IMR-90 (cell line): ENCODE measurements at regions not wholly inside any gene's neighbourhood (a gene's known extent, or its start where the extent isn't known, plus 50 kb on each side); places are given as distances from the start of the nearest gene placed in this dataset.

Experiments used
- CEBPB ChIP-seq: IDR thresholded peaks from 2 replicates; pipeline ENCODE4 v1.6.1; 2012; ENCODE audit warnings: low read depth, low read length, improper control_type of control experiment
- CHD1 ChIP-seq: IDR thresholded peaks from 2 replicates; pipeline ENCODE4 v1.6.1; 2012; ENCODE audit warnings: low read depth, low read length, improper control_type of control experiment
- CTCF ChIP-seq: conservative IDR thresholded peaks from 2 replicates; pipeline ENCODE4 v1.5.1; 2012; ENCODE audit warnings: mild to moderate bottlenecking, low read depth, low read length, improper control_type of control experiment
- ELK1 ChIP-seq: fragments of 150-350 bp; IDR thresholded peaks from 2 replicates; pipeline ENCODE4 v1.6.1; 2016; ENCODE audit warnings: low read depth, mild to moderate bottlenecking, low read length, moderate library complexity, borderline replicate concordance
- FOS ChIP-seq: fragments of 150-350 bp; IDR thresholded peaks from 2 replicates; pipeline ENCODE4 v1.6.1; 2016; ENCODE audit warnings: low read depth, low read length
- MAFK ChIP-seq: IDR thresholded peaks from 2 replicates; pipeline ENCODE4 v1.6.1; 2012; ENCODE audit warnings: low read depth, low read length, improper control_type of control experiment
- MAZ ChIP-seq: IDR thresholded peaks from 2 replicates; pipeline ENCODE4 v1.6.1; 2012; ENCODE audit warnings: low read depth, mild to moderate bottlenecking, low read length, improper control_type of control experiment, moderate library complexity, borderline replicate concordance
- MXI1 ChIP-seq: IDR thresholded peaks from 2 replicates; pipeline ENCODE4 v1.6.1; 2012; ENCODE audit warnings: low read depth, mild to moderate bottlenecking, low read length, moderate library complexity, borderline replicate concordance
- NFE2L2 ChIP-seq: fragments of 150-350 bp; IDR thresholded peaks from 2 replicates; pipeline ENCODE4 v1.6.1; 2016; ENCODE audit warnings: low read depth, mild to moderate bottlenecking, low read length
- POLR2A ChIP-seq: IDR thresholded peaks from 2 replicates; pipeline ENCODE4 v1.6.1; 2012; ENCODE audit warnings: mild to moderate bottlenecking, low read depth, low read length
- RAD21 ChIP-seq: IDR thresholded peaks from 2 replicates; pipeline ENCODE4 v1.6.1; 2012; ENCODE audit warnings: low read length, improper control_type of control experiment
- RFX5 ChIP-seq: IDR thresholded peaks from 2 replicates; pipeline ENCODE4 v1.8.0; 2012; ENCODE audit warnings: low read depth, mild to moderate bottlenecking, low read length, moderate library complexity
- SMC3 ChIP-seq: fragments of 150-350 bp; IDR thresholded peaks from 2 replicates; pipeline ENCODE4 v1.6.1; 2016; ENCODE audit warnings: low read depth, mild to moderate bottlenecking, antibody characterized with exemption, low read length, moderate library complexity
- USF2 ChIP-seq: fragments of 150-350 bp; IDR thresholded peaks from 2 replicates; pipeline ENCODE4 v1.6.1; 2017; ENCODE audit warnings: mild to moderate bottlenecking, antibody characterized with exemption, low read length, low read depth

- TF ChIP-seq CTCF (no peak), POLR2A (no peak), ELK1 (no peak), MAFK (no peak), RFX5 (no peak), MXI1 (no peak), USF2 (no peak), FOS (no peak), NFE2L2 (no peak), MAZ (no peak), RAD21 (no peak), SMC3 (no peak), CEBPB (no peak), CHD1 (no peak)
Observed at GRCh38 chr18:40420675-40421074, 1534.4 kb upstream of the PIK3C3 start.
